Esophagus squamous epithelium (tissue), 5 donors: ENCODE measurements at regions not wholly inside any gene's neighbourhood (a gene's known extent, or its start where the extent isn't known, plus 50 kb on each side); places are given as distances from the start of the nearest gene placed in this dataset.

Source experiments
- DNase-seq: peaks from one replicate; lab custom pipeline; 2025; lab: John Stamatoyannopoulos, UW
- H3K27ac ChIP-seq, 4 donors: fragments of 200-600 bp; sonication (generic); one replicate each; pipeline ENCODE4 v1.5.1; 2016 to 2019; ENCODE audit warnings: mild to moderate bottlenecking in 1 of 4
- H3K27me3 ChIP-seq, 4 donors: fragments of 200-600 bp; sonication (generic); 1 replicate in 3 of 4; 2 replicates in 1 of 4; pipeline versions ENCODE4 v1.5.1 to v1.6.0; 2017 to 2021; ENCODE audit warnings: antibody characterized with exemption in 1 of 4
- H3K36me3 ChIP-seq, 3 donors: fragments of 200-600 bp; sonication (generic); one replicate each; pipeline ENCODE4 v1.5.1; 2016 to 2019
- H3K4me1 ChIP-seq, 3 donors: fragments of 200-600 bp; sonication (generic); one replicate each; pipeline ENCODE4 v1.5.1; 2017 to 2019
- H3K4me3 ChIP-seq, 4 donors: fragments of 200-600 bp; sonication (generic); 1 replicate in 3 of 4; 2 replicates in 1 of 4; pipeline ENCODE4 v1.5.1; 2016 to 2019; ENCODE audit warnings: mild to moderate bottlenecking in 2 of 4, moderate library complexity in 1 of 4
- H3K9me3 ChIP-seq, 3 donors: fragments of 200-600 bp; sonication (generic); one replicate each; pipeline ENCODE4 v1.5.1; 2016 to 2019
- POLR2A ChIP-seq, 4 donors: fragments of 450-650 bp; IDR thresholded peaks; one replicate each; pipeline ENCODE4 v1.6.1; 2017; ENCODE audit warnings: antibody characterized with exemption in 4 of 4, mild to moderate bottlenecking in 4 of 4, moderate library complexity in 3 of 4
- WGBS, 2 donors: methylation state at CpG; one replicate each; pipeline ENCODE4 v1.1.5; 2018; 5-methylcytosine and 5-hydroxymethylcytosine counted together
- intact Hi-C: fragments of 100-400 bp; cut with DNase I; formaldehyde crosslinking; loops from one replicate; pipeline ENCODE4 v1.15.0; 2022
- TF ChIP-seq, protein P1 (sequence below), 6 experiments: fragments of 450-650 bp in 4 of 6; fragments of 200-600 bp in 2 of 6; sonication (generic) in 2 of 6; IDR thresholded peaks; one replicate each; pipeline ENCODE4 v1.5.1; 2016 to 2019; ENCODE audit warnings: antibody characterized with exemption in 6 of 6, mild to moderate bottlenecking in 4 of 6, moderate library complexity in 4 of 6
- donor health status: DM: yes; HTN: yes; CAD: no.

DNA sequence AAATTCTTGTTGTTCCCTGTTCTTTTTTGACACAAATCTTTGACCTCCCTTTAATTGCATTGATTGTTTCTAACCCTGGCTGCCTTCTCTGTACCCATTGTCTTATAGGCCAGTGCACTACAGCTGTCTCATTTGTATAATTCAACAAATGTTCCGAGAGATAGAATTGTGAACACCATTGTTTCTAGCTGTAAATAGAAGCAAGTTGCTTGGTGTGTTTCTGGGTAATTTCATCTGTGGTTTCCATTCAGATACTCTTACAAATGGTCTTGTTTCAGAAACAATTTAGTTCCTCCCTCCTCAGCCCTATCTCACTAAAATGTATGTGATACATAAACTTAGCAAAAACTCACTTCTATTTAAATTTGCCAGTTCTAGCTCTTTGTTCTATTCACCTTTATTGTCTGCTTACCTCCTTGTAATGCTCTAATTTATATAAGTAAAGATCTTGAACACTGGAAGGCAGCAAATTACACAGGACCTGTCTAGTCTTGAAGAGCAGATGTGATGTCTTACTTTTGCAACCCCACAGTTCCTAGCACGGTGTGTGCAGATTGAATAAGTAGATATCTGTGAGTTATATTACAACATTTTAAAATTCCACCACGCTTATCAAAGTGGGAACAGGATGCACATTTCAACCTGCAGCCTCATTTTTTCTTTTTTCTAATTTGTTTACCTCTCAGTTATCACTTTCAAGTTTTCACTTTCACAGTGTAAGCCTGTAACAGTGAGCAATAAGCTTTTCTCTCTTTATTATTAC, 515.6 kb upstream of the ZP4 start:
- H3K36me3 ChIP-seq = no peaks in the 10 kb centered on the region
- H3K4me3 ChIP-seq = no peak overlapping the region
- WGBS, 2 donors = 57 to 64% methylated on average over 3 of the region's 3 CpGs

DNA sequence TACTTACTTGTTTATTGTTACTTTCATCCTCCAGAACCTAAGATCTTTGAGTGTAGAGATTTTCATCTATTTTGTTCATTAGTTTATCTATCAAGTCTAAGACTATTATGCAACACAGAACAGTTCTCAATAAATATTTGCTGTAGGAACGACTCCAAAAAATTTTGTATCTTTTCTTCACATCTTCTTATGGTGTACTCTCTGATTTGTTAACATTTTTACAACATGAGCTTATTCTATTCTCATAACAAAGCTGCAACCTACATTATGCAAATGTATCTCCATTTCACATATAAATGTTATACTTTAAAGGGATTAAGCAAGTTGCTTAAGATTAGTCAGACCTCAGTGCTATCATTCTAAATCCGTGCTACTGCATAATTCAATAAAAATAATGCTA, 514.2 kb upstream of the ZP4 start:
- WGBS, 2 donors = 46 to 62% methylated on average over 2 of the region's 2 CpGs
- H3K4me1 ChIP-seq = no peaks in the 10 kb centered on the region
- H3K9me3 ChIP-seq = no peaks in the 10 kb centered on the region
- H3K27ac ChIP-seq = no peak overlapping the region
- no peaks in the 10 kb centered on the region for H3K27me3 ChIP-seq
- H3K4me3 ChIP-seq = no peak overlapping the region
- no peaks in the 10 kb centered on the region for H3K36me3 ChIP-seq
- DNase-seq = no peak
- TF ChIP-seq, protein P1, sequence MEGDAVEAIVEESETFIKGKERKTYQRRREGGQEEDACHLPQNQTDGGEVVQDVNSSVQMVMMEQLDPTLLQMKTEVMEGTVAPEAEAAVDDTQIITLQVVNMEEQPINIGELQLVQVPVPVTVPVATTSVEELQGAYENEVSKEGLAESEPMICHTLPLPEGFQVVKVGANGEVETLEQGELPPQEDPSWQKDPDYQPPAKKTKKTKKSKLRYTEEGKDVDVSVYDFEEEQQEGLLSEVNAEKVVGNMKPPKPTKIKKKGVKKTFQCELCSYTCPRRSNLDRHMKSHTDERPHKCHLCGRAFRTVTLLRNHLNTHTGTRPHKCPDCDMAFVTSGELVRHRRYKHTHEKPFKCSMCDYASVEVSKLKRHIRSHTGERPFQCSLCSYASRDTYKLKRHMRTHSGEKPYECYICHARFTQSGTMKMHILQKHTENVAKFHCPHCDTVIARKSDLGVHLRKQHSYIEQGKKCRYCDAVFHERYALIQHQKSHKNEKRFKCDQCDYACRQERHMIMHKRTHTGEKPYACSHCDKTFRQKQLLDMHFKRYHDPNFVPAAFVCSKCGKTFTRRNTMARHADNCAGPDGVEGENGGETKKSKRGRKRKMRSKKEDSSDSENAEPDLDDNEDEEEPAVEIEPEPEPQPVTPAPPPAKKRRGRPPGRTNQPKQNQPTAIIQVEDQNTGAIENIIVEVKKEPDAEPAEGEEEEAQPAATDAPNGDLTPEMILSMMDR (IDR thresholded peaks at IDR 0.05) = no peak
- TF ChIP-seq POLR2A (IDR thresholded peaks at IDR 0.05) = no peak
- intact Hi-C loops = no loop called here

More for the DNA sequence above, 515.6 kb upstream of the ZP4 start:
- Histone ChIP-seq H3K9me3 (no peaks in the 10 kb centered on the region), H3K27me3 (no peaks in the 10 kb centered on the region), H3K4me1 (no peaks in the 10 kb centered on the region), H3K27ac (no peak overlapping the region)
- DNase-seq = no peak
- TF ChIP-seq POLR2A (IDR thresholded peaks at IDR 0.05) = no peak
- TF ChIP-seq, protein P1 (IDR thresholded peaks at IDR 0.05) = no peak
- intact Hi-C loops = no loop called here

DNA sequence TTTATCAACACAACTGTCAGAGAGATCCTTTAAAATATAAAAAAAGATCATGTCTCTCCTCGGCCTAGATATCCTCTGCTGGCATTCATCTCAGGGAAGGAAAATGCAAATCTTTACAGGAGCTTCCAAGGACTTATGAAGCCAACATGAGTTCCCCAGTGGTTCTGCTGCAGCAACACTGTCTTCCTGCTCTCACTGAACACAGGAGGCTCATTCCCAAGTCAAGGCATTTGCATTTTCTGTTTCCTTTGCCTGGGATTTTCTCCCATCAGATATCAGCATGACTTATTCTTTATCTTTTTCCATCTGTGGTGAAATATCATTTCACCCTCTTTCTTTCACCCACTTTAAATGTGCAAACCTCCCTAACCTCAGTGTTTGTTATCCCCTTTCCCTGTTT, 513.8 kb upstream of the ZP4 start:
- Histone ChIP-seq H3K4me1 (no peaks in the 10 kb centered on the region), H3K4me3 (no peak overlapping the region), H3K36me3 (no peaks in the 10 kb centered on the region), H3K27me3 (no peaks in the 10 kb centered on the region), H3K27ac (no peak overlapping the region), H3K9me3 (no peaks in the 10 kb centered on the region)
- intact Hi-C loops = no loop called here
- WGBS, 2 donors = 18 to 47% methylated on average over 1 of the region's 1 CpG
- no peak for TF ChIP-seq POLR2A (IDR thresholded peaks at IDR 0.05)
- TF ChIP-seq, protein P1 (IDR thresholded peaks at IDR 0.05) = no peak
- no peak for DNase-seq

DNA sequence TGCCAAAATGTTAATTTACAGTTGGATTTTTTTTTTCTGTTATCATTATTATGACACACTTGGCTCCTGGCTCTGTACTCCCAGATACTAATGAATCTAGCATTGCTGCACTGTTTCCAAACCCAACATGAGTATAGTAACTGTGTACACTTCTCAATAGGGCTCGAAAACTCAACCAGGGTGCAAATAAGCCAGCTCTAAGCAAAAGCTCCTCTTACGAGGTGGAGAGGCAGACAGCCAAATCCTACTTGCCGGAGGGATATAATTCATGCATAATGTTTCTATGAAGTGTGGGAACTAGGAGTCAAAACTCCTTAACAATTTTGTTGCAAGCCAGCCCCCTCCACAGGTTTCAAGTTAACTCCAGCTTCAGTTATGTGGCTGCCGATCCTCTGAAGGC, 510.4 kb upstream of the ZP4 start:
- DNase-seq = no peak
- Histone ChIP-seq H3K9me3 (no peaks in the 10 kb centered on the region), H3K4me1 (no peaks in the 10 kb centered on the region), H3K36me3 (no peaks in the 10 kb centered on the region), H3K27me3 (no peaks in the 10 kb centered on the region), H3K4me3 (no peak overlapping the region), H3K27ac (no peak overlapping the region)
- no peak for TF ChIP-seq POLR2A (IDR thresholded peaks at IDR 0.05)
- TF ChIP-seq, protein P1 (IDR thresholded peaks at IDR 0.05) = no peak
- WGBS, 2 donors = 19 to 20% methylated on average over 4 of the region's 4 CpGs
- intact Hi-C loops = no loop called here

DNA sequence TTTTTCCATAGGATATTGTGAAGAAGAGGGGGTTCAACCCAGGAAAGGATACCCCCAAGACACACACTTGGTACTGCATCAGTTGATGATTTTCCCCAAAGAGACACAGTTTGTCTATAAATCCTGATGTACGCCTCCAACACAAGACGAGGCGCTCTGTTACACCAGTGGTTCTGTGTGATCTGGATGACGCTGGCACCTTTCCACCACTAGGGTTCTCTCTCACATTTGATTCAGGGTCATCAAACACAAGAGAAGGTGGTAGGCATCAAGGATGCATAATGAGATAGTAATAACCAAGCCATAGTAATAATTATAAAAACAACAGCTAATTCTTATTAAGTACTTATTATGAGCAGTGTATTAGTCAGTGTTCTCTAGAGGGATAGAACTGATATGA, 508.8 kb upstream of the ZP4 start:
- no peaks in the 10 kb centered on the region for H3K36me3 ChIP-seq
- H3K27me3 ChIP-seq = no peaks in the 10 kb centered on the region
- no peak for TF ChIP-seq POLR2A (IDR thresholded peaks at IDR 0.05)
- TF ChIP-seq, protein P1 (IDR thresholded peaks at IDR 0.05) = peak in 1 of 6 experiments; percentile 11
- no peak overlapping the region for H3K4me3 ChIP-seq
- intact Hi-C loops = no loop called here
- WGBS, 2 donors = 87 to 98% methylated on average over 4 of the region's 4 CpGs
- no peak for DNase-seq
- H3K27ac ChIP-seq = no peak overlapping the region
- no peaks in the 10 kb centered on the region for H3K9me3 ChIP-seq
- no peaks in the 10 kb centered on the region for H3K4me1 ChIP-seq
